ENCODE measurements at regions not wholly inside any gene's neighbourhood (a gene's known extent, or its start where the extent isn't known, plus 50 kb on each side); places are given as distances from the start of the nearest gene placed in this dataset.
"Not testable (repeated sequence)": the region's sequence is repeated elsewhere in the genome, so short reads cannot be mapped to it uniquely, and the experiment has no call there.

DNA sequence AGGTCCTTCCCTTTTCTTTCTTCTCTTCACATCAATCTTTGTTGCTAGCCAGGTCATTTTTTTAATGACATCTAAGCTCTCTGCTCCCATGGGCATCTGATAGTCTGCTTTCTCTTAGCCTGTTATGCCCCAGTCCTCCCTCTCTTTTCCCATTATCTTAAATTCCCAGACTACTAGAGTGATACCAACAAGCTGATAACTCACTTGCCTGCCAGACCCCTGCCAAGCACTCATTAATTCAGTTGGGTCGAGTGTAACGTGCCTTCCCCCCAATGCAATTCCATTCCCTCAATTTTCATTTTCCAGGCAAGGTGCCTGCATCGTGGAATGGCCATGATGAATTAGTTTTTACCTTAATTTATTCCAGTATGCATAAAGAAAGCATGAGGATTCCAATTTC, 450.8 kb upstream of the ADAMTS9 start:
- Histone ChIP-seq H3K4me1 (ENCODE audit: insufficient read depth) (no peaks in the 10 kb centered on the region), H3K36me3 (no peaks in the 10 kb centered on the region), H3K9me3 (no peaks in the 10 kb centered on the region), H3K27me3 (no peaks in the 10 kb centered on the region), H3K27ac (no peak overlapping the region), H3K4me3 (no peak overlapping the region)
- 81 to 88% (median 84%) methylated on average over 3 of the region's 3 CpGs for WGBS, 3 donors
- intact Hi-C loops (cut with DNase I) = no loop called here
- no peak for DNase-seq
- TF ChIP-seq EP300 (IDR thresholded peaks at IDR 0.05) (no peak), POLR2A (IDR thresholded peaks at IDR 0.05) (no peak)
- TF ChIP-seq, protein P1, sequence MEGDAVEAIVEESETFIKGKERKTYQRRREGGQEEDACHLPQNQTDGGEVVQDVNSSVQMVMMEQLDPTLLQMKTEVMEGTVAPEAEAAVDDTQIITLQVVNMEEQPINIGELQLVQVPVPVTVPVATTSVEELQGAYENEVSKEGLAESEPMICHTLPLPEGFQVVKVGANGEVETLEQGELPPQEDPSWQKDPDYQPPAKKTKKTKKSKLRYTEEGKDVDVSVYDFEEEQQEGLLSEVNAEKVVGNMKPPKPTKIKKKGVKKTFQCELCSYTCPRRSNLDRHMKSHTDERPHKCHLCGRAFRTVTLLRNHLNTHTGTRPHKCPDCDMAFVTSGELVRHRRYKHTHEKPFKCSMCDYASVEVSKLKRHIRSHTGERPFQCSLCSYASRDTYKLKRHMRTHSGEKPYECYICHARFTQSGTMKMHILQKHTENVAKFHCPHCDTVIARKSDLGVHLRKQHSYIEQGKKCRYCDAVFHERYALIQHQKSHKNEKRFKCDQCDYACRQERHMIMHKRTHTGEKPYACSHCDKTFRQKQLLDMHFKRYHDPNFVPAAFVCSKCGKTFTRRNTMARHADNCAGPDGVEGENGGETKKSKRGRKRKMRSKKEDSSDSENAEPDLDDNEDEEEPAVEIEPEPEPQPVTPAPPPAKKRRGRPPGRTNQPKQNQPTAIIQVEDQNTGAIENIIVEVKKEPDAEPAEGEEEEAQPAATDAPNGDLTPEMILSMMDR (IDR thresholded peaks at IDR 0.05) = no peak

DNA sequence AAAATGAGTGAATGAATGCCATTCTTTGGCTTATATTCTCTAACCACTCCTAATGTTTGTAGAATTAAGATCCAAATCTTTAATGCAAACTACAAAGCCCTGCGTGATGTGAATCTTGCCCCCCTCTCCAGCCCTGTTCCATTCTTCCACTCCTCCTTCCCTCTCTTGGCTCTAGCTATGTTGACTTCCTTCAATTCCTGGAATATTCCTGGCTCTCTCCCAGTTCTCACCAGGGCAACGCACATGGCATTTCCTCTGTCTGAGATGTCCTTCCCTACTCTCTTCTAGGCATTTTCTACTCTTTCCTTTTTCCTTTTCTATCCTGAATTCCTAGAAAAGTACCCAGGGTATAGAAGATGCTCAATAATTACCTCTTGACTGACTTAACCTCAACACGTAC, 446.0 kb upstream of the ADAMTS9 start:
- 24 to 50% (median 42%) methylated on average over 3 of the region's 3 CpGs for WGBS, 3 donors

DNA sequence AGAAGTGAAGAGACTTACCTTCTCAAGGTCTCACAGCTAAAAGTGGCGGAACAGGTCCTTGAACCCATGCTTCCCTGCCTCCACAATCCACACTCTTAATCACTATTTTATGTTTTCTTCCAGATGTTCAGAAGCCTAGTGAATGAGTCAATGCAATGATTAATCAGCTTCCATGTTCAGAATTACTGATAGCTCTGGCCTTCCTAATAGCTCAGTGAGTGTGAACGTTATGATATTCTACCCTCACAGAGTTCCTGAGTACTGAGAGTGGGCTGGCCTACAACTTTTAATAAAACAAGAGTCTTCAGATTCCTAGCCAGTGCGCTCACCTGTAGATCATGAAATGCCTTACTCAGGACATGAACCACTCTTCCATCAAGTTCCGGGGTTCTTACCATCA, 443.0 kb upstream of the ADAMTS9 start:
- intact Hi-C loops (cut with DNase I) = no loop called here
- no peaks in the 10 kb centered on the region for H3K36me3 ChIP-seq
- TF ChIP-seq EP300 (IDR thresholded peaks at IDR 0.05) = no peak
- no peak for TF ChIP-seq POLR2A (IDR thresholded peaks at IDR 0.05)
- TF ChIP-seq, protein P1 (IDR thresholded peaks at IDR 0.05) = no peak
- H3K4me3 ChIP-seq = no peak overlapping the region
- WGBS, 3 donors = 79 to 80% (median 80%) methylated on average over 4 of the region's 4 CpGs
- no peak for DNase-seq
- peaks cover 4% of the 10 kb centered on the region for H3K4me1 ChIP-seq (ENCODE audit: insufficient read depth)
- H3K27me3 ChIP-seq = no peaks in the 10 kb centered on the region
- no peaks in the 10 kb centered on the region for H3K9me3 ChIP-seq
- no peak overlapping the region for H3K27ac ChIP-seq

More for the DNA sequence above, 446.0 kb upstream of the ADAMTS9 start:
- H3K27ac ChIP-seq; H3K36me3 ChIP-seq; H3K27me3 ChIP-seq; intact Hi-C loops (cut with DNase I); H3K4me1 ChIP-seq (ENCODE audit: insufficient read depth); H3K9me3 ChIP-seq; DNase-seq; H3K4me3 ChIP-seq: not testable (repeated sequence)

DNA sequence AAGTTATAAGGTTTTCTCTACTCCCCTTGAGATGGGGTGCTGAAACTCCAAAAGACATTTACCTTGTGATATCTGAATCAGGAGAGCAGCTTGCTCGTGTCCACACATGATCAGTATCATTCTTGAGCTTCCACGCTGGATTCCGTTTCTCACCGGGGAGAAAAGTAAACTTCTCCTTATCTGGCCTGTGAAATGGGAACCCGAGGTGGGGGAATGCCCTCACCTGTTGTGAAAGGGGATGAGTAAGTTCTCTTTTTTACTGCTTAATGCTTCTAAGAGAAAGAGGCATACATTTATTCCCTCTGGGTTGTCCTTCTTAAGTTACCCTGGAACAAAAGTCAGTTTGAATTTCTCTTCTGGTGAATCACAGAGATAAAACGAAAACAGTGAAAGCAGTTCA, 440.5 kb upstream of the ADAMTS9 start:
- H3K9me3 ChIP-seq = no peaks in the 10 kb centered on the region
- intact Hi-C loops (cut with DNase I) = no loop called here

More for the DNA sequence above, 440.5 kb upstream of the ADAMTS9 start:
- Histone ChIP-seq H3K27ac (no peak overlapping the region), H3K4me3 (no peak overlapping the region), H3K27me3 (no peaks in the 10 kb centered on the region), H3K36me3 (no peaks in the 10 kb centered on the region), H3K4me1 (ENCODE audit: insufficient read depth) (peaks cover 3% of the 10 kb centered on the region)
- DNase-seq = no peak
- WGBS, 3 donors = 33 to 64% (median 43%) methylated on average over 6 of the region's 6 CpGs
- TF ChIP-seq POLR2A (IDR thresholded peaks at IDR 0.05) = no peak
- TF ChIP-seq, protein P1 (IDR thresholded peaks at IDR 0.05) = no peak
- TF ChIP-seq EP300 (IDR thresholded peaks at IDR 0.05) = no peak

Measured in ovary (tissue), 7 donors.